T-cell (primary cell): ENCODE measurements at regions not wholly inside any gene's neighbourhood (a gene's known extent, or its start where the extent isn't known, plus 50 kb on each side); places are given as distances from the start of the nearest gene placed in this dataset.

ENCODE experiments used
- ATAC-seq, 4 experiments: fragments of 200-7000 bp in 3 of 4; fragments of 150-1000 bp in 1 of 4; cut with Tn5 transposase; replicated peaks in 1 of 4; 1 replicate in 3 of 4; 2 replicates in 1 of 4; pipeline ENCODE4 v1.10.0; 2021; ENCODE audit warnings: moderate library complexity in 3 of 4, mild to moderate bottlenecking in 2 of 4, moderate number of reproducible peaks in 1 of 4
- CTCF ChIA-PET, 2 donors: fragments of 300-600 bp; sonication (Branson Sonifier 250); formaldehyde crosslinking; loops; one replicate each; lab custom pipeline; 2022; ENCODE audit warnings: antibody characterized with exemption in 2 of 2; lab: Charles Lee
- POLR2A ChIA-PET, 2 donors: fragments of 300-600 bp; sonication (Branson Sonifier 250); formaldehyde crosslinking; loops; one replicate each; lab custom pipeline; 2022; ENCODE audit warnings: antibody characterized with exemption in 2 of 2; lab: Charles Lee
- DNase-seq, 35 experiments: peaks; one replicate each; pipeline versions ENCODE4 v3.0.0 to v3.0.0-alpha.2; 2013 to 2023
- H3K27ac ChIP-seq: one replicate; pipeline ENCODE4 v1.5.1; 2013; ENCODE audit warnings: low read length
- H3K27me3 ChIP-seq, 2 experiments: replicated peaks in 1 of 2; 1 replicate in 1 of 2; 2 replicates in 1 of 2; pipeline versions ENCODE4 v1.6.1 to v1.7.0; 2013; ENCODE audit warnings: low read length in 1 of 2, mixed read lengths in 1 of 2; ENCODE audit not compliant: control insufficient read depth in 2 of 2, insufficient read depth in 2 of 2; ENCODE audit errors: extremely low read depth in 1 of 2
- H3K36me3 ChIP-seq, 2 donors: 1 replicate in 1 of 2; 2 replicates in 1 of 2; pipeline versions ENCODE4 v1.6.1 to v1.7.0; 2013; ENCODE audit warnings: low read length in 1 of 2; ENCODE audit not compliant: control insufficient read depth in 2 of 2, insufficient read depth in 1 of 2; ENCODE audit errors: extremely low read depth in 1 of 2
- H3K4me1 ChIP-seq, 2 experiments: 1 replicate in 1 of 2; 2 replicates in 1 of 2; pipeline versions ENCODE4 v1.6.1 to v1.7.0; 2013; ENCODE audit warnings: low read length in 2 of 2, mixed read lengths in 1 of 2; ENCODE audit not compliant: insufficient read depth in 2 of 2, control insufficient read depth in 1 of 2; ENCODE audit errors: extremely low read depth in 1 of 2
- H3K4me3 ChIP-seq, 2 donors: 1 replicate in 1 of 2; 2 replicates in 1 of 2; pipeline versions ENCODE4 v1.5.1 to v1.7.0; 2013; ENCODE audit warnings: mild to moderate bottlenecking in 2 of 2, low read length in 1 of 2, moderate library complexity in 1 of 2; ENCODE audit not compliant: control insufficient read depth in 1 of 2; ENCODE audit errors: extremely low read depth in 1 of 2
- H3K9me3 ChIP-seq: 2 replicates; pipeline ENCODE4 v1.7.0; 2013
- H3K27ac Mint-ChIP-seq, 2 donors: one replicate each; pipeline ENCODE4 v1.8.0; 2020 to 2021; ENCODE audit warnings: mild to moderate bottlenecking in 2 of 2, mixed read lengths in 2 of 2
- H3K27me3 Mint-ChIP-seq, 2 donors: one replicate each; pipeline ENCODE4 v1.8.0; 2021 to 2022; ENCODE audit warnings: mixed read lengths in 2 of 2
- H3K36me3 Mint-ChIP-seq: one replicate; pipeline ENCODE4 v1.8.0; 2021; ENCODE audit warnings: mixed read lengths
- H3K4me1 Mint-ChIP-seq, 3 donors: one replicate each; pipeline ENCODE4 v1.8.0; 2020 to 2022; ENCODE audit warnings: mixed read lengths in 3 of 3, mild to moderate bottlenecking in 1 of 3
- H3K4me3 Mint-ChIP-seq, 3 donors: one replicate each; pipeline ENCODE4 v1.8.0; 2020 to 2022; ENCODE audit warnings: mild to moderate bottlenecking in 3 of 3, mixed read lengths in 3 of 3, moderate library complexity in 3 of 3
- H3K9me3 Mint-ChIP-seq, 3 donors: one replicate each; pipeline ENCODE4 v1.8.0; 2020 to 2022; ENCODE audit warnings: mixed read lengths in 3 of 3
- WGBS: methylation state at CpG from one replicate; pipeline ENCODE4 v1.1.5; 2013; ENCODE audit warnings: missing lambda C conversion rate; ENCODE audit not compliant: insufficient coverage; 5-methylcytosine and 5-hydroxymethylcytosine counted together

DNA sequence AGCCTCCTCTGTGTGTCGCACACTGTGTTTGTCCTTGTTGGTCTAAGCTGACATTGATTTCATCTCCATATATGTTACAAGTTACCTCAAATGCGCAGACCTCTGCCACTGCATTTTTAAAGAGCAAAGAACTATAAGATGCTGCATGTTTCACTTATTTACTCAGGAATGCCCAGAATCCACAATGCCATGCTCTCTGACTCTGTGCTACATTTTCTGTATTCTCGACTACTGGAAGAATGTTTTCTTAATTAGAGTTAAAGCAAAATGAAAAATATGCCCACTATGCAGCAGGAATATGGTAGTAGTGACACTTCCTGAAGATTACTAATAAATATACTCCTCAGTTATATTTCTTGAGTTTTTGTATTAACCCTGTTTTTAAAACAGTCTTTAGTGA lies 296.4 kb downstream of the HACE1 start:
- POLR2A ChIA-PET, result no interaction called here
- H3K36me3 Mint-ChIP-seq, result no peaks in the 10 kb centered on the region
- Histone ChIP-seq H3K36me3 (no peaks in the 10 kb centered on the region), H3K9me3 (no peaks in the 10 kb centered on the region), H3K4me1 (no peaks in the 10 kb centered on the region), H3K27me3 (no peaks in the 10 kb centered on the region), H3K27ac (no peak overlapping the region), H3K4me3 (no peak overlapping the region)
- peaks cover 0 to 6% of the 10 kb centered on the region in 2 donors for H3K27me3 Mint-ChIP-seq
- CTCF ChIA-PET, result no interaction called here
- no peak overlapping the region for H3K4me3 Mint-ChIP-seq
- DNase-seq (no peak), ATAC-seq (no peak)
- no peaks in the 10 kb centered on the region for H3K9me3 Mint-ChIP-seq
- WGBS, result no CpG with 5 or more reads among the region's 3 CpGs
- H3K27ac Mint-ChIP-seq, result no peak overlapping the region
- no peaks in the 10 kb centered on the region for H3K4me1 Mint-ChIP-seq

GRCh38 chr6:104559435-104560202 lies 300.1 kb downstream of the HACE1 start:
- no peaks in the 10 kb centered on the region for H3K36me3 ChIP-seq
- no peaks in the 10 kb centered on the region for H3K4me1 ChIP-seq
- H3K27me3 ChIP-seq, result peaks cover 0 to 5% of the 10 kb centered on the region in 2 experiments
- H3K4me3 ChIP-seq, result no peak overlapping the region
- peaks cover 0 to 6% of the 10 kb centered on the region in 2 donors for H3K27me3 Mint-ChIP-seq
- no peaks in the 10 kb centered on the region for H3K36me3 Mint-ChIP-seq
- no peaks in the 10 kb centered on the region for H3K4me1 Mint-ChIP-seq
- WGBS, result no CpG with 5 or more reads among the region's 3 CpGs
- ATAC-seq, result no peak
- DNase-seq, result no peak
- H3K9me3 ChIP-seq, result no peaks in the 10 kb centered on the region
- H3K9me3 Mint-ChIP-seq, result no peaks in the 10 kb centered on the region
- no peak overlapping the region for H3K4me3 Mint-ChIP-seq
- no peak overlapping the region for H3K27ac ChIP-seq
- H3K27ac Mint-ChIP-seq, result no peak overlapping the region
- CTCF ChIA-PET, result no interaction called here
- POLR2A ChIA-PET, result no interaction called here

GRCh38 chr6:104558746-104559145 lies 301.0 kb downstream of the HACE1 start:
- Histone ChIP-seq H3K4me3 (no peak overlapping the region), H3K9me3 (no peaks in the 10 kb centered on the region), H3K4me1 (no peaks in the 10 kb centered on the region), H3K27me3 (peaks cover 0 to 5% of the 10 kb centered on the region in 2 experiments), H3K27ac (no peak overlapping the region), H3K36me3 (no peaks in the 10 kb centered on the region)
- no peak for DNase-seq
- peaks cover 0 to 6% of the 10 kb centered on the region in 2 donors for H3K27me3 Mint-ChIP-seq
- no peaks in the 10 kb centered on the region for H3K36me3 Mint-ChIP-seq
- no peaks in the 10 kb centered on the region for H3K4me1 Mint-ChIP-seq
- ChIA-PET CTCF (no interaction called here), POLR2A (no interaction called here)
- no CpG with 5 or more reads among the region's 3 CpGs for WGBS
- no peak overlapping the region for H3K4me3 Mint-ChIP-seq
- H3K27ac Mint-ChIP-seq, result no peak overlapping the region
- no peaks in the 10 kb centered on the region for H3K9me3 Mint-ChIP-seq
- no peak for ATAC-seq

- H3K9me3 ChIP-seq, result no peaks in the 10 kb centered on the region
- H3K36me3 Mint-ChIP-seq, result no peaks in the 10 kb centered on the region
- no peak for ATAC-seq
- H3K27me3 ChIP-seq, result no peaks in the 10 kb centered on the region
- H3K4me1 Mint-ChIP-seq, result no peaks in the 10 kb centered on the region
- POLR2A ChIA-PET, result no interaction called here
- H3K4me1 ChIP-seq, result no peaks in the 10 kb centered on the region
- no peak overlapping the region for H3K27ac Mint-ChIP-seq
- 72% methylated on average over 3 of the region's 4 CpGs for WGBS
- CTCF ChIA-PET, result no interaction called here
- no peak overlapping the region for H3K27ac ChIP-seq
- H3K27me3 Mint-ChIP-seq, result peaks cover 11 to 23% of the 10 kb centered on the region in 2 donors
- H3K4me3 ChIP-seq, result no peak overlapping the region
- H3K36me3 ChIP-seq, result no peaks in the 10 kb centered on the region
- H3K9me3 Mint-ChIP-seq, result no peaks in the 10 kb centered on the region
- DNase-seq, result no peak
- no peak overlapping the region for H3K4me3 Mint-ChIP-seq
Measured at GRCh38 chr6:104548297-104548696, 311.4 kb downstream of the HACE1 start.

- no peaks in the 10 kb centered on the region for H3K36me3 ChIP-seq
- ATAC-seq, result no peak
- H3K27me3 ChIP-seq, result no peaks in the 10 kb centered on the region
- no peaks in the 10 kb centered on the region for H3K9me3 ChIP-seq
- no peaks in the 10 kb centered on the region for H3K4me1 ChIP-seq
- no peak overlapping the region for H3K4me3 ChIP-seq
- H3K27ac Mint-ChIP-seq, result no peak overlapping the region
- H3K27ac ChIP-seq, result no peak overlapping the region
- CTCF ChIA-PET, result no interaction called here
- peaks cover 0 to 2% (median 0%) of the 10 kb centered on the region in 3 donors for H3K4me1 Mint-ChIP-seq
- POLR2A ChIA-PET, result no interaction called here
- WGBS, result no CpG with 5 or more reads among the region's 1 CpG
- DNase-seq, result no peak
- H3K27me3 Mint-ChIP-seq, result peaks cover 9 to 20% of the 10 kb centered on the region in 2 donors
- H3K9me3 Mint-ChIP-seq, result no peaks in the 10 kb centered on the region
- H3K36me3 Mint-ChIP-seq, result no peaks in the 10 kb centered on the region
- H3K4me3 Mint-ChIP-seq, result no peak overlapping the region
Measured at GRCh38 chr6:104541411-104541810, 318.3 kb downstream of the HACE1 start.

DNA sequence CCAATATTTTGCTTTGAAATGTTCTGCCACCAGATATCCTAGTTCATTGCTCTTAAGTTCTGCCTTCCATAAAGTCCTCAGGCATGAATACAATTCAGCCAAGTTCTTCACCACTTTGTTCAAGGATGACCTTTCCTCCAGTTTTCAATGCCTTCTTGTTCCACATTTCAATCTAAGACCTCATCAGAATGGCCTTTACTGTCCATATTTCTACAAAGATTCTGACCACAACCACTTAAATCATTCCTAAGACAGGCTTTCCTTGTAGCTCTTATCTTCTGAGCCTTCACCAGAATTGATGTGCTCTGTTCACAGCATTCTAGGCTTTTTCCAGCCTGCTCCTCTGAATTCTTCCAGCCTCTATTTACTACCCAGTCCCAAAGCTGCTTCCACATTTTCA lies 319.0 kb downstream of the HACE1 start:
- DNase-seq (no peak), ATAC-seq (no peak)
- Histone ChIP-seq H3K27ac (no peak overlapping the region), H3K27me3 (no peaks in the 10 kb centered on the region), H3K4me3 (no peak overlapping the region), H3K36me3 (no peaks in the 10 kb centered on the region), H3K4me1 (no peaks in the 10 kb centered on the region), H3K9me3 (no peaks in the 10 kb centered on the region)
- Mint-ChIP-seq H3K27ac (no peak overlapping the region), H3K4me3 (no peak overlapping the region), H3K27me3 (peaks cover 8 to 24% of the 10 kb centered on the region in 2 donors), H3K4me1 (peaks cover 0 to 2% (median 0%) of the 10 kb centered on the region in 3 donors), H3K36me3 (no peaks in the 10 kb centered on the region), H3K9me3 (no peaks in the 10 kb centered on the region)
- ChIA-PET CTCF (no interaction called here), POLR2A (no interaction called here)
